A673 (cell line): ENCODE measurements at regions not wholly inside any gene's neighbourhood (a gene's known extent, or its start where the extent isn't known, plus 50 kb on each side); places are given as distances from the start of the nearest gene placed in this dataset.

Experiments used
- BruUV-seq: library from RNA; stranded (reverse); fragments of 400-500 nt; replicated peaks from 2 replicates; lab custom pipeline; 2021; lab: Mats Ljungman, UMichigan
- CTCF ChIA-PET: fragments of 300-600 bp; sonication (Branson Sonifier 250); formaldehyde crosslinking; loops from one replicate; lab custom pipeline; 2022; ENCODE audit warnings: antibody characterized with exemption; lab: Charles Lee
- POLR2A ChIA-PET: fragments of 300-600 bp; sonication (Branson Sonifier 250); formaldehyde crosslinking; loops from one replicate; lab custom pipeline; 2022; ENCODE audit warnings: antibody characterized with exemption; ENCODE audit not compliant: low non-redundant PET; lab: Charles Lee
- DNase-seq: peaks from one replicate; pipeline ENCODE4 v3.0.0-alpha.2; 2015; ENCODE audit warnings: low spot score
- H3K27ac ChIP-seq: fragments of 200-600 bp; sonication (generic); 2 replicates; pipeline ENCODE4 v1.5.1; 2016; ENCODE audit warnings: mixed run types, low read depth, mild to moderate bottlenecking, mixed read lengths, antibody characterized with exemption, low read length; ENCODE audit not compliant: poor library complexity, severe bottlenecking
- H3K27me3 ChIP-seq: fragments of 200-600 bp; sonication (generic); replicated peaks from 2 replicates; pipeline ENCODE4 v1.6.1; 2017; ENCODE audit warnings: mixed run types, low read depth, mild to moderate bottlenecking, mixed read lengths, antibody characterized with exemption, low read length; ENCODE audit not compliant: insufficient read depth, poor library complexity
- H3K36me3 ChIP-seq: fragments of 200-600 bp; sonication (generic); 2 replicates; pipeline ENCODE4 v1.6.1; 2016; ENCODE audit warnings: mixed run types, mild to moderate bottlenecking, mixed read lengths, antibody characterized with exemption, low read length; ENCODE audit not compliant: insufficient read depth, poor library complexity, severe bottlenecking
- H3K4me1 ChIP-seq: fragments of 200-600 bp; sonication (generic); 2 replicates; pipeline ENCODE4 v1.6.1; 2017; ENCODE audit warnings: mixed run types, mild to moderate bottlenecking, mixed read lengths, antibody characterized with exemption, low read length; ENCODE audit not compliant: insufficient read depth, poor library complexity, severe bottlenecking
- H3K4me3 ChIP-seq: fragments of 200-600 bp; sonication (generic); 2 replicates; pipeline ENCODE4 v1.5.1; 2016; ENCODE audit warnings: low read depth, mixed run types, mild to moderate bottlenecking, mixed read lengths, low read length; ENCODE audit not compliant: poor library complexity, severe bottlenecking
- H3K9me3 ChIP-seq: fragments of 200-600 bp; sonication (generic); 2 replicates; pipeline ENCODE4 v1.6.1; 2016; ENCODE audit warnings: mixed run types, low read depth, mild to moderate bottlenecking, mixed read lengths, antibody characterized with exemption, low read length; ENCODE audit not compliant: poor library complexity, severe bottlenecking
- EZH2 ChIP-seq: fragments of 200-600 bp; sonication (generic); IDR thresholded peaks from 2 replicates; pipeline ENCODE4 v1.6.1; 2017; ENCODE audit warnings: borderline replicate concordance, low read depth, mild to moderate bottlenecking, mixed read lengths, antibody characterized with exemption, low read length; ENCODE audit not compliant: poor library complexity, severe bottlenecking
- intact Hi-C: fragments of 100-400 bp; cut with micrococcal nuclease; formaldehyde crosslinking; loops from one replicate; pipeline ENCODE4 v1.10.0; 2022; ENCODE audit not compliant: unreplicated experiment
- TF ChIP-seq, protein P1 (sequence below): fragments of 300-800, 200-600 bp; sonication (generic); conservative IDR thresholded peaks from 2 replicates; pipeline ENCODE4 v1.5.1; 2017; ENCODE audit warnings: low read depth, mild to moderate bottlenecking, antibody characterized with exemption, low read length, moderate library complexity, mixed read lengths

DNA sequence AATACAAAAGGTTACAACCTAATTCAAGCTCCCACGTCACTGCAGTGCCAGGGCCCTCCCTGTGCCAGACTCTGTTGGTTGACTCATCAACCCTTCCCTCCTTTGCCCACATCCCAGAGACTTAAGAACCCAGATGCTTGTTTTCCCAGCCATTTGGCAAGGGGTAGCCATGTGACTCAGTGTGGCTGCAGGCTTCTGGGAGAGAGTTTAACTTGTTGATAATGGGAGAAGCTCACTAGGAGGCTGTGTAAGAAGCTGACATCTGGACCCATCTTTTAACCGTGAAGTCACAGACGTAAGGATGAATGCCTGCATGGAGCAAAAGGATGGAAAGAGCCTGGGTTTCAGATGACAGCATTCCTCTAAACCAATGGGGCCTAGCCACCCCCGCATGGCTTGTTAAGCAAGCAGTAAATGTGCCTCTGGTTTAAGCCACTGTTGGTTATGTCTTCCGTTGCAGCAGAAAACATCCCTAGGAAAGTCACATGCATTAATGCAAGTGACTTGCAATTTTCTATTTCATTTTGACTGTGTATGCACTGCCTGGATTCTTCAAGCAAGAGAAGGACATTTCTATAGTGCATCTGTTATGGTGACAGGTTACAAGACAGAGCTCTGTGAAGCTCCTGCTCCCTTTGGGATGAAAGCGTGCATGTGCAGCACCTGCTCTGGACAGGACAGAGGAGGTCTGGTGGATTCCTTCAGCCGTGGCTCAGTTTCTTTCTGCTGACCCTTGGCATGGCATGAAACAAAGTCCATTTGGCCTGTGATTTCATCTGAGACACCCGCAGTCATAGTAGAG is 57.5 kb upstream of the CREB5 start:
- H3K4me3 ChIP-seq: no peak overlapping the region
- H3K27me3 ChIP-seq: no peaks in the 10 kb centered on the region
- TF ChIP-seq, protein P1, sequence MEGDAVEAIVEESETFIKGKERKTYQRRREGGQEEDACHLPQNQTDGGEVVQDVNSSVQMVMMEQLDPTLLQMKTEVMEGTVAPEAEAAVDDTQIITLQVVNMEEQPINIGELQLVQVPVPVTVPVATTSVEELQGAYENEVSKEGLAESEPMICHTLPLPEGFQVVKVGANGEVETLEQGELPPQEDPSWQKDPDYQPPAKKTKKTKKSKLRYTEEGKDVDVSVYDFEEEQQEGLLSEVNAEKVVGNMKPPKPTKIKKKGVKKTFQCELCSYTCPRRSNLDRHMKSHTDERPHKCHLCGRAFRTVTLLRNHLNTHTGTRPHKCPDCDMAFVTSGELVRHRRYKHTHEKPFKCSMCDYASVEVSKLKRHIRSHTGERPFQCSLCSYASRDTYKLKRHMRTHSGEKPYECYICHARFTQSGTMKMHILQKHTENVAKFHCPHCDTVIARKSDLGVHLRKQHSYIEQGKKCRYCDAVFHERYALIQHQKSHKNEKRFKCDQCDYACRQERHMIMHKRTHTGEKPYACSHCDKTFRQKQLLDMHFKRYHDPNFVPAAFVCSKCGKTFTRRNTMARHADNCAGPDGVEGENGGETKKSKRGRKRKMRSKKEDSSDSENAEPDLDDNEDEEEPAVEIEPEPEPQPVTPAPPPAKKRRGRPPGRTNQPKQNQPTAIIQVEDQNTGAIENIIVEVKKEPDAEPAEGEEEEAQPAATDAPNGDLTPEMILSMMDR: no peak
- no peak for TF ChIP-seq EZH2
- ChIA-PET POLR2A (no interaction called here), CTCF (no interaction called here)
- no peaks in the 10 kb centered on the region for H3K4me1 ChIP-seq
- no TSS peak for BruUV-seq
- H3K36me3 ChIP-seq: no peaks in the 10 kb centered on the region
- no peaks in the 10 kb centered on the region for H3K9me3 ChIP-seq
- intact Hi-C loops: no loop called here
- DNase-seq: peak; percentile 11
- H3K27ac ChIP-seq: no peak overlapping the region

DNA sequence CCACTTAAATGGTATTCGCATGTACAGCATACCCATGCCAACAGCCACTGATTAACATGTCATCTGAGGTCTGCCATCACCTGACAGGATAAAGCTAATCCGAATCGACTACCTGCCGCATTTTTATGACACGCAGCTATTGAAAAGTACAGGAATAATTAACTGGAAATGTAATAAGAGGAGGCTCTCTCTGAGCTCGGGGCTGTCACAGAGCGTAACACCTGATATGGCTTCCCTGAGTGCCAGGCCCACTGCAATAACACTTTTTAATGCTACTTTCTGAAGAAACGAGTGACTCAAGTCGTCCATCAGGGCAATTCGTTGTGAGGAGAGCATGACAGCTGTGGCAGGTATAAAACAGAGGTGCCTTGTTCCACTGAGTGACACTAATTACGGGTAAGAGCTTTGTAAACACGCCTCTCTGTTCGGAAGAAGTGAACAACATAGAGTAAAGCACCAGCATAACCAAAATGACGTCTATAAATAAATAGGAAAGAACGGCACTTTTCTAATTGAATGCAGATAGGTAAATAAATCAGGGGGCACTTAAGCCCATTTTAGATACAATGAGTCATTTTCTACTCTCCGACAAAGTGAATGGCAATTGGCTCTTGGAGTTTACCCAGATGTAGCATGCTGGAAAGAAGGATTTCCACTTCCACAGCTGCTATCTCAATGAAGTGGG is 56.5 kb upstream of the CREB5 start:
- no peaks in the 10 kb centered on the region for H3K9me3 ChIP-seq
- TF ChIP-seq EZH2: no peak
- TF ChIP-seq, protein P1: no peak
- no peak for DNase-seq
- no peaks in the 10 kb centered on the region for H3K4me1 ChIP-seq
- ChIA-PET POLR2A (interaction anchor here (0.6 kb wide), 1 partner anchor 109 kb away, joined by 3 read pairs; no protein-coding TSS in a partner anchor), CTCF (no interaction called here)
- H3K27ac ChIP-seq: no peak overlapping the region
- no TSS peak for BruUV-seq
- intact Hi-C loops: no loop called here
- H3K27me3 ChIP-seq: no peaks in the 10 kb centered on the region
- H3K4me3 ChIP-seq: no peak overlapping the region
- no peaks in the 10 kb centered on the region for H3K36me3 ChIP-seq

DNA sequence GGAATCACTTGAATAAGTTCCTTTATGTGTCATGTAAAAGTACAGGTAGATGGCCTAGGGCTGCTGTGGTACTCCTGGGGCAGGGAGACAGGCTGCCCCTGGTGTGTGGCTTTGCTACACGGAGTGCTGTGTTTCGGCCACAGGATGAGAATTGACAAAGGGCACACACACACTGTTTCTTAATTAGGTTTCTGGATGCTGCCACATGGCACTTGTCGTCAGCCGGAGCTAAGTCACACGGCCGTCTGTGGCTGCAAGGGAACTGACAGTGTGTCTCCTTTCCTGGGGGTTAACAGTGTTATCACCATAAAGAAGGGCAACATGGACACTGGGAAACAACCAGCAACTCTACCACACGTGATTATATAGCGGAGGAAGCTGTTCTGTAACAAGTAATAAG is 55.7 kb upstream of the CREB5 start:
- H3K4me3 ChIP-seq: no peak overlapping the region
- H3K27me3 ChIP-seq: no peaks in the 10 kb centered on the region
- DNase-seq: no peak
- ChIA-PET CTCF (no interaction called here), POLR2A (no interaction called here)
- TF ChIP-seq, protein P1: no peak
- TF ChIP-seq EZH2: no peak
- BruUV-seq: no TSS peak
- no peaks in the 10 kb centered on the region for H3K9me3 ChIP-seq
- no peaks in the 10 kb centered on the region for H3K4me1 ChIP-seq
- no peaks in the 10 kb centered on the region for H3K36me3 ChIP-seq
- H3K27ac ChIP-seq: no peak overlapping the region
- intact Hi-C loops: no loop called here
